HG03571 (cell line): ENCODE measurements at regions not wholly inside any gene's neighbourhood (a gene's known extent, or its start where the extent isn't known, plus 50 kb on each side); places are given as distances from the start of the nearest gene placed in this dataset.

ENCODE experiments used
- ATAC-seq: cut with Tn5 transposase; IDR thresholded peaks from one replicate; pipeline ENCODE4 v1.9.1; 2021; ENCODE audit not compliant: unreplicated experiment

DNA sequence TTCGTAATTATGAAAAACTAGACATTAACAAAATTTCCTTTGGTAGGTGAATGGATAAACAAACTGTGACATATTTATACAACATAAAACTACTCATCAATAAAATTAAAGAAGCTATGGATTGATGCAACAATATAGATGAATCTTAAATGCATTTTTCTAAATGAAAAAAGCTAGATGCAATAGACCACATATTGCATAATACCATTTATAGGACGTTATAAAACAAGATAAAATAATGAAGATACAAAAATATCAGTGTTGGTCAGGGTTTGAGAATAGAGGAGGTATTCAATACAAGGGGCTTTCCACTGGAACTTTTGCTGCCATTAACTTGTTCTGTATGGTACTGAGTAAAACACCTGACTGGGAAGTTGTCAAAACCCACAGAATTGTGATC, 314.4 kb downstream of the GRB14 start:
- ATAC-seq: no peak

DNA sequence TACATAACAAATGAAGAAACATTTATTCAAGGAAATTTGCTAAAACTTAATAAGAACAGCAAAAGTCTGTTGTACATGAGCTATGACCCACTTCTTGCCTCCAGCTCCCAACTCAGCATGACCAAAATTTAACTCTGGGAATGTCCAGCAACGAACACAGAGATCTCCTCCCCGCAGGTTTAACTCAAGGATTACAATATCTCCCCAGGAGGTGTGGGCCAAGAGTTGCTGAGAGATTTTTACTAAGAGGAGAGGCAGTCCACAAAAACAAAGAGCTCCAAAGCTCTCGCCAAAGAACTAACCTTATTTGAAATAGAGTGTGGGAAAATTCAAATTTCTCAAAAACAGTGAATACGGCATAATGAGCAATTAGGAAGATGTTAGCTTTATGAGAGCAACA, 318.5 kb downstream of the GRB14 start:
- ATAC-seq: no peak

DNA sequence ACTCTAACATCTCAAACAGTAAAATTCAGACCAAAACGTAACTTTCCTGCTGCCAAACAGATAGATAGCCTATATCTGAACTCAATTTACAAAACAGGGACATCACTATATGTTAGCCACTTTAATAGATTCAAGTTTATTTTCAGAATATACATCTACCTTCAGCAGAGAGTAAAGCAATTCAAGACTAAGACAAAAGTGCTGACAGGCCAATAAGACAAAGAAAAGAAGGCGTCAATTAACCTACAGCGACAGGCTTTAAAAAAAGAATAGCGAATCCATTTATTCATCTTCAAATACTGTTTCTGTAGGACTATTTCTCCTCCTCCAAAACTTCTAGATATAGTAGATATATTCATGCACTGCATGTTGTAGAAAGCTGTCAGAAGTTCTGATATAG, 333.0 kb downstream of the GRB14 start:
- ATAC-seq: no peak

DNA sequence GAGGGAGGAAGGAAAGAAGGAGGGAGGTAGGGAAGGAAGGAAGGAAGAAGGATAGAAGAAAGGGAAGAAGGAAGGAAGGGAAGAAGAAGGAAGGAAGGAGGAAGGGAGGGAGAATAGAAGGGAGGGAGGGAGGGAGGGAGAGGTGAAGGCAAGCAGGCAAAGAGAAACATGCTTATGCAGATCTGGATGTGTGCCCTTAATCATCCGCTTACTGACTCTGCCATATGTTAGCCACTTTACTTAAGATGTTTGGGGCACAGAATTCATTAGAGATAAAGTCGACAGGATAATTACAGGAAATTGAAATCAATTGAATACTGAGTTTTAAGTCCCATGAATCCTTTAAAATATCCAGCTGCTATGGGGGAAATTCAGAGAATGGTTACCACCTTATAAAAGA, 334.2 kb downstream of the GRB14 start:
- no peak for ATAC-seq

DNA sequence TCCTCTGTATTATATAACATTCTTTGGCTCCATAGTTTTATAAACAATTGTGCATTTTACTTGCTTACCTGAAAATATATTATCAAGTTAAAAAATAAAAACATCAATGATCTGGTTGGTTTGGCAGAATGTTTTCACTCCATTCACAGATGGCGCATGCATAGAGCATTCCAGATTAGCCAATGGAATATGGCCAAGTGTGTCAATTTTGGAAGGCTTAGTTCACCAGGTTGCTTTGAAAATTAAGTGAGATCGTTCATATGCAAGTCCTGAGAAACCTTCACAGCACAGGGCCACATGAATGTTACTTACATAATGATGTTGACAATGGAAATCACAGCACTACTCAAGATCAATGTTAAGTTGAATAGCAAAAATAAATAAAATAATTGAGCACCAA, 335.7 kb downstream of the GRB14 start:
- ATAC-seq: no peak

DNA sequence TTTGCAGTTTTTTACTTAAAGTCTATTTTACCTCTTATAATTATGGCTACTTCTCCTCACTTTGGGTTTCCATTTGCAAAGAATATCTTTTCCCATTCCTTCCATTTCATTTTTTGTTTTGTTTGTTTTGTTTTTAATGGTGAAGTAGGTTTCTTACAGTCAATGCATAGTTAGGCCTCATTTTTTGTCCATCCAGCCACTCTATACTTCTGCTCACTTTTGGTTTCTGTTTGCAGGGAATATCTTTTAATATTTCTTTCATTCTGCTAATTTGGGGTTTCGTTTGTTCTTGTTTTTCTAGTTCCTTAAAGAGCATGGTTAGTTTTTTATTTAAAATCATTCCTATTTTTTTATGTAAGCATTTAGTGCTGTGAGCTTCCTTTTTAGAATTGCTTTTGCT, 339.4 kb downstream of the GRB14 start:
- no peak for ATAC-seq

DNA sequence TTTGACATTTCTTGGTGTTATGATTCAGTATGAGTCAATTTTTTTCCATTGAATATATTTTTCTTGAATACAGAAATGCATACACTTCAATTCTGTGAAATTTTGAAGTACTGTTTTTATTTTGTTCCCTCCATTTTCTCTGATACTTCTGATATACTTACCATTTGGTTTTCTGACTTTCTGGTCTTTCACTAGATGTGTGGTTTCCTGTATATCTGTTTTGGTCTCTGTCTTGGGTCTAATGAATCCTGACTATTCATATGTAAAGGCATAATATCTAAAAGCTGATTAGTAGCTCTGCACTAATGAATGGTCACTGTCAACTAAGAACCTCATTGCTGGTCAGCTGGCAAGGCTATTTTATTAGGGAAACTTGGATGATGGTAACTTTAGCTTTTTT, 345.6 kb downstream of the GRB14 start:
- no peak for ATAC-seq

DNA sequence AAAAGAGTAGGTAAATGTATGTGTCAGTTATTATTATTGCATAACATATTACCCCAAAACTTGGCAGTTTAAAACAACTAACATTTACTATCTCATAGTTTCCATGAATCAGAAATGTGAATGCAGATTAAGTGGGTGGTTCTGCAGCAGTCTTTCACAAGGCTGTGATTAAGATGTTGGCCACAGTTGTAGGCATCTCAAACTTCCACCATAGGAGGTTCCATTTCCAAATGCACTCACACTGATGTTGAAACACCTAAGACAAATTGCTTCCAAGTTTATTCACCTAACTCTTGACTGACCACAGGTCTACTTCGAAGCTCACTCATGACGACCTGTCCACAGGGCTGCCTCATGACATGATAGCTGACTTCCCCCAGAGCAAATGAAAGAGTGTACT, 360.8 kb downstream of the GRB14 start:
- ATAC-seq: no peak

DNA sequence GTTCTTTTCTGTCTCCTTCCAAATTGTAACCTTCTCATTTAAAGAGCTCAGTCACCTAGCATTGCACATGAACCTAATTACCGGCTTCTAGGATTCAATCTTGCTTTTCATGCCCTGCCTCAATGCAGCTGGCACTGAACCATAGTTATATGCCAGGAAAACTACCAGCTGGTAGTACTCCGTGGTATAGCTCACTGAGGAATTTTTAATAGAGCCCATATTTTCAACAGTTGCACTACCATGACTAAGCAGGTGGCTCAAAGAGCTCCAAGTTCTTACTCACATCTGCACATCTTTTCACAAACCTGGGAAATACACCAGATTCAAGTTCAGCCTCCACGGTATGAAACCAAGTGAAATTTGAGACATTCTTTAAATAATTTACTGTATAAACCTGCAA, 363.5 kb downstream of the GRB14 start:
- ATAC-seq: no peak

DNA sequence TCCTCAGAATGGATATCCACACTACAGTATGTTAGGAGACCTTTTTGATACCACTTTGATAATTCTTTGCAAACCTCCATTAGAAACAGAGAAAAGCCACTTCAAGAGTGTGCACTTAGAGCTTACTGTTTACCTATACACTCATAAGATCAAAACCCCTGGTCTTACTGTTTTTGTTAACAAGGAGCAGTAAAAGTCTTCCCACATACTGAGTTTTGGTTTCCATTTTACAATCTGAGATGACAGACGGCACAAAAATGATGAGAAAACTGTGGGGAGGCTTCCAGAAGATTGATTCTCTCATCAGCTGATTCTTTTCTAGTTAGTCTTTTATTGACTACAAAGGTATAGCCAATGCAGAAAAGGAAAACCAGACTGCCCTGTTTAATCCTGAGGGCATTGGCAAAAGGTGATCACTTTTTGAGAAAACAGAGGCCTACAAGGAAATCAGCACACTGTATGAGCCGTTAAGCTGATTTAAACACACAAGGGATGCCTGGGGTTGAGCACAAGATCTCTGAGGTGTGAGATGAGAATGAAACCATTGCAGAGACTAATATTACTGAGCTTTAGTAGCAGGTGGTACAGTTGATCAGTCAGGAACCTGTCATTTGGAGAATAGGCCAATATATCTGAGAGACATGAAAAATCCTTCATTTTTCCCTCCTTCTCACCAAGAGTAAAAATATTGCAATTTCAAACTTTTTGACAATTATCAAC, 368.6 kb downstream of the GRB14 start:
- peak; percentile 73 for ATAC-seq

DNA sequence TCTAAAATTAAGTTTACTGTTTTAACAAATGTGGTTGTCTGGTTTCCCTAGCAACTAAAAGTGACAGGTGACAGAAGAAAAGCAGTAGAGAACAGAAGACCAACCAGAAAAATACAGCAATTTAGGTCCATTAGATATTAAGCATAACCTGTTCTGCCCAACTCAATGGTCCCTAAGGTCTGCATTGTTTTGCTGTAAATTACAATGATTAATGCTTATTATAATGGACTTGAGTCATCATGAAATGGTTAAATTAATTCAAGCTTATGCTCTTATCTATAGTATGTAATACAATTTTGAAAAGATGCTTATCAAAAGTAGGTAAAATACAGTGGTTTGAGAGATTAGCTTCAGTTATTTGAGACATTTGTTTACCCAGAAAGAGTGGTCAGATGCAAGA, 378.0 kb downstream of the GRB14 start:
- ATAC-seq: no peak

DNA sequence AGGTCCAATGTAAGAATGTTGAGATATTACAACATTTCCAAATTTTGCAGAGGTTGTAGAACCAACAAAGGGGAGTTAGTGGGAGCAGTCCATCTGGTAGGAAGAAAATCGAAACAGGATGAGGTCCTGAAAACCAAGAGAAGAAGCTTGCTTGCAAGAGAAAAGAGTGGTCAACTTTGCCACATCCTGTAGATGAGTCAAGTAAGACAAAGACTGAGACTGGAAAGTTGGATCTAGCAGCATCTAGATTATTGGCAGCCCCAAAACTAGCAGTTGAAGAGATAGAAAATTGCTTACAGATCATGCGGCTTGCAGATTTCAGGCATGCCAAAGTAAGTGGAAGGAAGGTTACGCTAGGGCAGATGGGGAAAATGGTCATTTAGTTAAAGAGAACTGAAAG, 378.9 kb downstream of the GRB14 start:
- ATAC-seq: no peak

DNA sequence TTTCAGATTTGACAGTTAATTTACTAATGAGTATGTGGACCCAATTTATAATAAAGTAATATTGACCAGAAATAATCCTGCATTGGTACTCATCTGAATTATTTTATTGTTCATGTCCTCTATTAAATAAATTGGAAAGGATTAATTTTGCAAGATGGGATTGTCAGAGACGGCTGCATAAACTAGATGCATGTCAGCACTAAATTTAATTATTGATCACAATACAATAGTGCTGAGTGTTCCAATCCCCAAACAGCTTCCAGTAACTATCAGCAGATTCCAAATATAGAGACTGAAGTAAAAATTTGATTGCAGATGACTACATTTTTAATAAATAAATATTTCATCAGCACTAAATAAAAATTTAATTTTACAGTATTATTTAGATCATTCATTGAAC, 387.2 kb downstream of the GRB14 start:
- ATAC-seq: no peak

DNA sequence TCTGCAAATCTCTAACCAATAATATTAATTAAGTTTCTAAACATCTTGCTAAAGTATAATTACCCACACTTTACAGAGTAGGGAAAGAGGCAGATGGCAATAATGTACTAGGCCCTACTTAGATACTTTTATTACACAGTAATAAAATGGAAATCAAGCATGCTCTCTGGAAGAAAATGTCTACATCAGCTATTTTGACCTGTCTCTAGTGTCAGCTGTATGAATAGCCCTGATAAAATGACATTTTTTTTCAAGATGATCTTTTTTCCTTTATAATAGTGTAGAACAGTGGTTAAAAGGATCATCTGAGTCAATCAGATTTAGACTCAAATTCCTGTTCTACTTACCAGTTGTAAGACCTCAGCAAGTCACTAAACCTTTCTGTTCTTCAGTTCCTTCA, 397.3 kb downstream of the GRB14 start:
- ATAC-seq: no peak

DNA sequence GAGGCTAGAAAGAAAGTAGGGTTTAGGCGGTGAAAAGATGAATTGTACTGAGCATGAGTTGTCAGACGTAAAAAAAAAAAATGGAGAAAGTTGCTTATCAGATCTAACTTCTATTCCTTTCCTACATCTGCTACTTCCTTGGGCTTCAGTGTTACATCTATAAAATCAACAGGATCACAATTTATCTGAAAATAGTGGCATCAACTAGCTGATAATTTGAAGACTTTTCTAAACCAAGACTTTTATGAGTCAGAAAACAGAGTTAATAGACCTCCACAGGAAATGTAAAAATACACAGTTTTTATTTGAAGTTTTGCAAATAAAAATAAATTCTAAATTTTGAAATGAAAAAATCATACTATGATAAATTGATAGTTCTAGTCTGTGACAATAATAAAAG, 399.8 kb downstream of the GRB14 start:
- no peak for ATAC-seq

DNA sequence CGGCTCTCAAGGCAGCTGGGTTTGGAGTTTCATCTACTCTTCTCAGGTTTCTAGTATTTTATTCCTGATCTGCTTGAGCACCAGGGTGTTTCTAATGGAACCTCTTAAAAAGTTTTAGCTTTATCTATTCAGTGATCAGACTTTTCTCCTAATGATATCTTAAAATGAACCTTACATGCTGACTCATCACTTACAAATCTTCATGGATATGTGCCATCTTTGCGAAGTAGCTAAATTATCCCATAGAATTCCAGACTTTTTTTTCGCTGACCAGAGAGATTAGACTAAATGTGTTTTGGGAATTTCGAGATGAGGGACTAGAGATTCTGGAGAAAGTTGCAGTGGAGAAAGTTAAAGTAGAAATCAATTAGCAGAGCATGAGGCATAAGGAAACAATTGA, 401.0 kb downstream of the GRB14 start:
- no peak for ATAC-seq

DNA sequence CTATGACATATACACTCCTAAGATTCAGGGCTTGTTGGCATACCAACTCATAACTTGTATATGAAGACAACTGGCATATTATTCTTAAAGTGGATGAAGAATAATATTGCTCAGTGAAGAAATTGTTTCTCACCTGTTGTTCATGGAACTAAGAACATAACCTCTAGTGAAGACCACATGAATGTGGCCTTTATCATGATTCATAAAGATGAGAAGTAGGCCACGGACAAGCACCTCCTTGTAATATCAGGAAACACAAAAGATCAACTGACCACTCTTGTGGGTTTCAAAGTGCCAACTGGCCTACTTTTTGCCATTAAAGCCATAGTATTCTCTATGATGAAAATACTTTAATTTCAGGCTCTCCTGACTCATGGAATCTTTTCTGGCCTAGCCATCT, 407.4 kb downstream of the GRB14 start:
- no peak for ATAC-seq

DNA sequence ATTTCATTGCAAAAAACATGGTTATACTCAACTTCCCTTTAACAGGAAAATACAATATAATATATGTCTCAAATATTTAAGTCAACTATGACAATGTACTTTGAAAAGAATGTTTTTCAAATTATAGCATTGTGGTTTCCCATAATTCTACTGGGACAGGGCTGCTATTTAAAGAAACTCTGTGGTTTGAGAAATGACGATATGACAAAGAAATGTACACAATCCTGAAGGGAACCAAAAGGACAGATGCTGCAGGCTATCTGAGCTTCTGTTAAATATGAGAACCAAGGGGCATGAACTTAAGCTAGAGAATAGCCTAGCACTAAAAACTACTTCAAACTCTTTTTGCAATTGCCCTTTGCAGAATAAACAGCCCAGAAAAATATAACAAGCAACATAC, 415.9 kb downstream of the GRB14 start:
- no peak for ATAC-seq

DNA sequence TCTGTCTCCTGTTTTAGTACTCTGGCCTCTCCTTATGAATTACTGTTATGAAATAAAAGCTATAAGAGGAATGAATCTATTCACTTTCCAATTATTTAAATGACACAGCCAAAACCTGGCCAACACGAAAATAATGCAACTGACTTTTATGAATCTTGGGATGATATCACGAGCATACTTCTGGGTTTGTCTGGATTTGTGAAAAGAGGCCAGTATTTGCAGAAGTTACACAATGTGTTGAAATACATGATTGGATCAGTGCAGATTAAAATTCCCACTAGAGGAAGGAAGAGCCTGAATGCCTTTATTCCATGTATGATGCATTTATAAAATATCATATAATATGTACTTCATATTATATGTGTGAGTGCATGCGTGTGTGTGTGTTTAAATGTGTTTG, 418.2 kb downstream of the GRB14 start:
- ATAC-seq: no peak

DNA sequence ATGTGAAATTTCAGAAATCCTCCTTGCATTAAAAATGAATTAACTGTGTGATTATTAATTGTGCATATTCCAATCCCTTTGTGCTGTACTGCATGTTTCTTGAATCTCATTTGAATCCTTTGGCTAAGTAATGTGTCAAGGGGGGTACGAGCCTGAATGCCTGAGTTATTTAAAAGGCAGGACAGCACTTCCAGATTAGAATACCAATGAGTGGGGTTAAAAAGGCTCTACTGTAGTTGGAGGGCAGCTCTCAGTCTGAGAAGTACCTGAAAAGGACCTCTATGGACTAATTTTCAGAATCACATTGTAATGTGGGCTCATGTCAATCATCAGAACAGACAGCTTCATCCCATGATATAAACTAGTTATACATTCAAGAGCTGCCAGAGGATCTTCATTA, 423.0 kb downstream of the GRB14 start:
- no peak for ATAC-seq

DNA sequence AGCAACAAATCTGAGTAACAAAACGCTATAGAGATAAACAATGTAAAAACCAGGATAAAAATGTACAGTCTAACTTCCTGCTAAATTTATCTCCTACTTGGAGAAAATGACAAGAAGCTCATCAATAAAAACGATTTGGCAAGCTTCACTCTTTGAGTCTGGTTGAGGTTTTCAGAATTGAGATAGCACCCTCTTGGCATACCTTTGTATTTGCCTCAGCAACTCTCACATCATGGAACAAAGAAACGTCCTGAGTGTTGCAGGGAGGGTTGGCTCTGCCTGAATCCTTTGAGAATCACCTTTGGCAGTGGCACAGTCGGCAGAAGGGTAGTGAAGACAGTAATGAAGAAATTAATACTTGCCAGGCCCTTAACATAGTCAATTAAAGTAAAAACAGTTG, 430.6 kb downstream of the GRB14 start:
- ATAC-seq: no peak

DNA sequence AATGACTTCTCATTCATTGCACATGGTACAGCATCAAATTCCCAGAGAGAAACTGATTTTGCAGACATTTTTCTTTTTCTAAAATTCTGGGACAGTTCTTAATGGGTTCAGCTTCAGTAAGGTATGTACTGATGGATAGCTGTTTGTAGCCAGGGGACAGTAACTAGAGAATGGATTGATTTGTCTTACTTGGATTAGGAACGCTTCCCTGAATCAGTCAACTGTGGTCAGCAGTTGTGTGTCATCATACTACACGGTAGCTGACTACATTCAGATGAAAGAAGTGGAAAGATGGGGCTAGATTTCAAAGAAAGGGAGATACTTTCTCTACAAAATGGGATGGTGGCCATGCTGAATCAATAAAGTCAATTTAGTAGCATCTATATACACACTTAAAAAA, 431.4 kb downstream of the GRB14 start:
- ATAC-seq: no peak

DNA sequence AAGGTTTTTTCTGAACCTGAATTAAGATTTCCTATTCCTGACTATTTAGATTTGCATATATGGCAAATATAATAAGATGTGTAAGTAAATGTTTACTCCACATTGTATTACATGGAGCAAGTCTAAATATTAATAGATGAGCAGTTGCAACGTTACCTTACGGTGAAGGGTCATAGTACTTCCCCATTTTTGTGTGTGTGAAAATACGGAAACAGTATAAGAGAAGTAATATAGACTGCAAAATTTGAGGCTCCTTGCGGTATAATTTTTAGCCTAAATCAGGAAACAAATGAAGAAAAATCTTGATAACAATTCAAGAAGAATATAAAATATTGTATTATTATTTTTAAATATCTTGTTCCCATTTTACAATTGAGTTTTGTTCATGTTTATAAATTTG, 434.2 kb downstream of the GRB14 start:
- ATAC-seq: no peak

DNA sequence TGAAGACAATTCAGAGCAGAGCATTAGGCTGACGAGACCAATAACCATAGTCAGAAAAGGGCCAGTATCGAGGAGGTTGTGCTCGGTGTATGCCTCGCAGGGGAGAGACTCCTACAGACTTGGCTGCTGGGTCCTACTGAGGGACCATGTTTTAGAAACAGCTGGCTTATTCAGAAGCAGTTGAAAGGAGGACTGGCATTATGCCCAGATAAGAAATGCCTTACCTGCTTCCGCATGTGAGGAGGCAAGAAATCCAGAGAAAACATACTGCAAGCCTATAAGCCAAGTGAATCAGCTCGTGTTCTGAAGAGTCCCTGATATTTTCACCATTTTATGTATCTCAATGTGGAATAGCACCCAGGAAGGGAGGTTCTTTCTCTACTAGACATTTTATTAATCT, 434.7 kb downstream of the GRB14 start:
- ATAC-seq: no peak
